OCI-LY7 (cell line): ENCODE measurements at regions not wholly inside any gene's neighbourhood (a gene's known extent, or its start where the extent isn't known, plus 50 kb on each side); places are given as distances from the start of the nearest gene placed in this dataset.

Source experiments
- EZH2phosphoT487 ChIP-seq: fragments of 200-600 bp; sonication (generic); IDR thresholded peaks from 2 replicates; pipeline ENCODE4 v1.6.1; 2018; ENCODE audit warnings: low read depth, borderline replicate concordance, mild to moderate bottlenecking, mixed run types, antibody characterized with exemption, low read length, moderate library complexity, mixed read lengths
- TF ChIP-seq, protein P1 (sequence below): fragments of 200-600 bp; sonication (generic); conservative IDR thresholded peaks from 2 replicates; pipeline ENCODE4 v1.5.1; 2014; ENCODE audit warnings: mild to moderate bottlenecking, antibody characterized with exemption, low read length, moderate library complexity, mixed read lengths

GRCh38 chr22:48423481-48423911, 1404.2 kb downstream of the BRD1 start:
- TF ChIP-seq, protein P1, sequence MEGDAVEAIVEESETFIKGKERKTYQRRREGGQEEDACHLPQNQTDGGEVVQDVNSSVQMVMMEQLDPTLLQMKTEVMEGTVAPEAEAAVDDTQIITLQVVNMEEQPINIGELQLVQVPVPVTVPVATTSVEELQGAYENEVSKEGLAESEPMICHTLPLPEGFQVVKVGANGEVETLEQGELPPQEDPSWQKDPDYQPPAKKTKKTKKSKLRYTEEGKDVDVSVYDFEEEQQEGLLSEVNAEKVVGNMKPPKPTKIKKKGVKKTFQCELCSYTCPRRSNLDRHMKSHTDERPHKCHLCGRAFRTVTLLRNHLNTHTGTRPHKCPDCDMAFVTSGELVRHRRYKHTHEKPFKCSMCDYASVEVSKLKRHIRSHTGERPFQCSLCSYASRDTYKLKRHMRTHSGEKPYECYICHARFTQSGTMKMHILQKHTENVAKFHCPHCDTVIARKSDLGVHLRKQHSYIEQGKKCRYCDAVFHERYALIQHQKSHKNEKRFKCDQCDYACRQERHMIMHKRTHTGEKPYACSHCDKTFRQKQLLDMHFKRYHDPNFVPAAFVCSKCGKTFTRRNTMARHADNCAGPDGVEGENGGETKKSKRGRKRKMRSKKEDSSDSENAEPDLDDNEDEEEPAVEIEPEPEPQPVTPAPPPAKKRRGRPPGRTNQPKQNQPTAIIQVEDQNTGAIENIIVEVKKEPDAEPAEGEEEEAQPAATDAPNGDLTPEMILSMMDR, result no peak
- no peak for TF ChIP-seq EZH2phosphoT487
